ENCODE measurements at regions not wholly inside any gene's neighbourhood (a gene's known extent, or its start where the extent isn't known, plus 50 kb on each side); places are given as distances from the start of the nearest gene placed in this dataset.

GRCh38 chr1:208855403-208855802 is 611.2 kb upstream of the PLXNA2 start:
- no peak for DNase-seq

GRCh38 chr1:208857465-208857864 is 613.3 kb upstream of the PLXNA2 start:
- no peak for DNase-seq

GRCh38 chr1:208858738-208859137 is 614.6 kb upstream of the PLXNA2 start:
- no peak for DNase-seq

GRCh38 chr1:208864366-208864965 is 620.3 kb upstream of the PLXNA2 start:
- DNase-seq, result no peak

DNA sequence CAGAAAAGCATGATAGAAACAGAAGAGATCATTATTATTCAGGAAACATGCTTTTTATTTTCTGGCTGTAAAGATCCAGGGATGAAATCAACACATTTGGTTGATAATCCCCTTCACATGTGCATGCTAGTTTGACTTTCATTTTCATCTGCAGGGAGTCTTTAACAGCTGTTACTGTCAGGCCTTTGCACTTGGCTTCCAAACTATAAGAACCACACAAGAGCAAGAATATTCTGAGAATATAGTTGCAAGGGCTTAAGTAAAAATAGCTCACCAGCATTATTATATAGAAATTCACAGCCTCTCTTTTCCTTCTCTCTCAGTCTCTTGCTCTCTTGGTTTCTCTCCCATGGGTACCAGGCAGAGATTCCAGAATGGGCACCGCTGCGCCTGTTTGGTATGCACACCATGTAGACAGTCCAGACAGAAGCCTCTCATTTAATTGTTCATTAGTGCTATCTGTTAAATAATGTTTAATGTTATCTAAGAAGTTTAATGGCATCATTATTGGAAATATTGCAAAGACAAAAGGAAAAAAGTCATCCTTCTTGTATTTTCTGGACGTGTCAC is 622.3 kb upstream of the PLXNA2 start:
- DNase-seq, result no peak

- no peak for DNase-seq
These were observed 624.4 kb upstream of the PLXNA2 start for GRCh38 chr1:208868554-208868953.

- no peak for DNase-seq
These were observed 630.7 kb upstream of the PLXNA2 start for GRCh38 chr1:208874915-208875314.

DNA sequence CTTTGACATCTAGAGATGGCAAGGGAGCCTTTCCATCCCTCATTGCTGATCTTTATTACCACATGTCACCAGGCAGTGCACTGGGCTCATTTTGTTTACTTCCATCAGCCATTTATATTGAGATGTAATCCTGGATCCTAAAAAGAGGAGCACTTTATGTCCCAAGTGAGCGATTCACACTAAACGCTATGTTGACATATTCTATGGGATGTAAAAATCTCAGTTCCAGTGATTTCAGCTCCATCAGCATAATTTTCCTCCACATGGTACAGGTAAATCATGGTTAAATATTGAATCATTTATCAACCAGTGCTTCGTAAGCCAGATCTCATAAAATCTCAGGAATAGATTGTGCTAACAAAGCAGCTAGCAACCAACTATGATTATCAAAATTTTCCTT is 634.8 kb upstream of the PLXNA2 start:
- no peak for DNase-seq

DNA sequence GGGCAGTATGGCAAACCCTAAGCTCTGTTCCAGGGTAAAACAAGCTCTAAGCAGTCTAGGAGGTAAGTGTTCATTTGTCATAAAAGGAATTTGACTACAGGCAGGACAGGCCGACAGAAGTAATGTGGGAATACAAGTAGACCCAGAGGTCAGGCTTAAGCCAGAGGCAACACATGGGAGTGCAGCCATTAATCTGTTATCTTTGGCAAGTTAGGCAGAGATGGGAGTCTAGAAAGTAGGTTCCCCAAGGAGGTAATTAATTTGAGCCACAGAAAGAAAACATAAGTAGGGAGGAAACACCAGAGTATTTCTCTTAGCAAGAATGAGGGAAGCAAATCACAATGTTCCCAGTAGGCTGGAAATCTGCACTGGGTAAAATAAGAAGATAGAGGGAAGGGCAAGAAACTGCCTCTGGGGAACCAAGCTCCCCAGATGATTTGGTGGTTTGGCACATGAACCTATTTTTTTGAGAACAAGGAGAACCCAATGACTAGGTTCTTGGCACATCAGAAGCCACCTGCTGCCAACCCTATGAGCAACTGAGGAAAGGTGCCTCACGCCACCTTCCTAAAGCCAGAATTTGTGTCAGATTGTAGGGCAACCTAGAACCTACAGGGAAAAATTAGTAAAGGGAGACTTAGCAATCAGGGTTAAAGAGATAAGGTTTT is 636.4 kb upstream of the PLXNA2 start:
- DNase-seq, result no peak

- no peak for DNase-seq
These were observed 640.9 kb upstream of the PLXNA2 start for GRCh38 chr1:208885060-208885459.

DNA sequence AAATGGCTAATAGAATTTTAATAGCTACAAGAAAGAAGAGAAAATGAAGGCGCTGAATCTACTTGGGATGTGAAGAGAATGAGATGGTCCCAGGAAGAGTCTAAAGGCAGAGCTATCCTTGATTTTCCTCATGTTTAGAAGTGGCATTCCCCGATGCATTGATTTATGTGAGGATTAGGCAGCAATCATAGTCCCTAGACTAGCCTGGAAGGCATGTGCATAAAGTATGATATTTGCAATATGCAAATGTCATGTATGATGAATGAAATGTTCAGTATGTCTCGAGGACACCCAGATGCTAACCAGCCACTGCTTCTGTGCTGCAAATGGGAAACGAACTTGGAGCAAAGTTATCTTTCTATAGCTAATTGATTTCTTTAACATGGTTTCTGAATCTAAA is 641.5 kb upstream of the PLXNA2 start:
- no peak for DNase-seq

DNA sequence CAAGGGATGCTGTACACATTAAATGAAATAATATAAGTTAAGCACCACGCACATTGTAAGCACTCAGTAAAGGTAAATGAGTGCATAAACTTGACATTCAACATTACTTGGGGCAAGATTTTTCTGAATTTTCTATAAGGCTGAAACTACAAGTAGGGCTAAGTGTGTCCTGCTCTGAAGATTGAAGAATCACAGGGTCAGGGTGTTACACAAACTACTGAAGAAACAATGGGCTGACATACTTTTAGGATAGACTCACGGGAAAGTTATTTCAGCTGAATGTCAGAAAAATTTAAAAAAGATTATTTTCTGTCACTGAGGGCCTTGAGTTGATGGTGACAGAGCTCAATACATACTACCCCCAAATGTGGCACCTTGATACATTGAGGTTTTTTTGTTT is 644.2 kb upstream of the PLXNA2 start:
- no peak for DNase-seq

- DNase-seq, result no peak
These were observed 648.0 kb upstream of the PLXNA2 start for GRCh38 chr1:208892147-208892546.

DNA sequence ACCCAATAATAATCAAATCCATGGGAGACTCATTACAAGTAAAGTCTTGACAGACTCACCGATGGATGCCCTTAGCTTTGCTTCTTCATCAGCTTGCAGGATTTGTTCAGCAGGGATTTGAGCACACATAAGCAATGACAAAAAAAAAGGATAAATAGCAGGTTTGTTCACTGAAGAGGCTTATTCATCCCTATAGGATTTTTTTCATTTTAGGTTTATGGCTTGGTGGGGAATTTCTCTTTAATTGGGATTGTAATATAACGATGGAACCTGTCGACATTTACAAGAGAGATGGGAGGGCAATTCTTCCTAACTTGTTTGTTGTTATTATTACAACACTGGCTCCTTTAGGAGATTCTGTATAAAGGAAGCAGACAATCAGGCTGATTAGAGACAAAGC is 649.1 kb upstream of the PLXNA2 start:
- DNase-seq, result no peak

DNA sequence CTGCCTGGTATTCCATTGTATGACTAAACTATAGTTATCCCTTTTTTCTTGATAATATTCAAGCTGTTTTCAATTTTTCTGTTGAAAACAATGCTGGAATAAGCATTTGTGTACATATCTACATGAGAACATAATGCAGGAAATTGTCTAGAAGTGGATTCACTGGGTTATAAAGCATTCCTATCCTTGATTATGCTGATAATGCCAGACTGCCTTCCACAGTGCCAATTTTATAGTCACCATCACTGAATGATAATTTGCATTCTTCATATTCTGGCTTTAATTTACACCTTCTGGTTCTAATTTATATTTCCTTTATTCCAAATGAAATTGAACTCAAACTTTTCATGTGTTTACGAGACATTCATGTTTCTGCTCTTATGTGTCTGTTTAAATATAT is 651.0 kb upstream of the PLXNA2 start:
- DNase-seq, result no peak

GRCh38 chr1:208895820-208896219 is 651.6 kb upstream of the PLXNA2 start:
- DNase-seq, result no peak

DNA sequence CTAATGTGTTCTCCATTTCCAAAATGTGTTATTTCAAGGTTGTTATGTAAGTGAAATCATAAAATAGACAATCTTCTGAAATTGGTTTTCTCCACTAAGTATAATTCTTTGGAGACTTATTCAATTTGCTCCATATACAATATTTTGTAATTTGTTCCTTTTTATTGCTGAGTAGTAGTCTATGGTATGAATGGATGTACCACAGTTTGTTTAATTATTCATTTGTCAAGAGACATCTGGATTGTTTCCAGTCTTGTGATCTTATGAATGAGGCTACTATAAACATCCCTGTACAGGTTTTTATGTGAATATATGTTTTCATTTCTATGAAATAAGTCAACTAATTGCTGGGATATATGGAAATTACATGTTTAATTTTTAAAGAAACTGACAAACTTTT is 652.6 kb upstream of the PLXNA2 start:
- no peak for DNase-seq

DNA sequence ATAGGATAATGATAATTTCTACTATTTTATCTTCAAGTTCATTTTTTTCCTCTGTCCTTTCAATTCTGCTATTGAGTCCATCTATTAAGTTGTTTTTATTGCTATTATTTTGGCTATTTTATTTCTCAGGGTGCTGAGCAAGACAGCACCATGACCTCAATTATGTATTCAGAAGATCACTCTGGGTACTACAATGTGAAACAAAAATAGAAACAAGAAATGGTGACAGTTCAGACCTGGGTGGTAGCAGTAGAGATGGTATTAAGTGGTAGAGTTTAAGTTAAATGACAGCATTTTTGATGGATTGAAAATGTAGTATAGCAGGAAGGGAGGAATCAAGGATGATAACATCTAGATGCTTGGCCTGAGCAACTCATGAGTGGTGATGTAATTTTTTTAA is 655.3 kb upstream of the PLXNA2 start:
- DNase-seq, result no peak

GRCh38 chr1:208903251-208903905 is 659.2 kb upstream of the PLXNA2 start:
- no peak for DNase-seq

DNA sequence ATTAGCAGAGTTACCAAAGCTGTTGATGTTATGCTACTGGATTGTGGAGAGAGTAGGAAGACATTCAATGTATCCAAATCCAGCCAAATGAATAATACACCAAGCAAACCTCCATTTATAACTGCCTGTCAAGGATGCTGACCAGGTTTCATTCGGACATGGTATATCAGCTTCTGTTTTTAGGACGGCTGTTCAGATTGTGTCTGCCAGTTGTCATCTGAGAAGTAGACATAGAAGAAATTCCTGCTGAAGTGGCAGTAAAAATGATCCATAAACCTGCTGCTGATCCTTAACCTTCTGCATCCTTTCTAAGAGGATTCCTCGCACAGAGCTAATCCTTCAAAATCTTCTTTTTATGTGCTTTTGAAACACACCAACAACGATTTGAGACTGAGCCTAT is 663.6 kb upstream of the PLXNA2 start:
- DNase-seq, result no peak

GRCh38 chr1:208909011-208909984 is 665.1 kb upstream of the PLXNA2 start:
- no peak for DNase-seq

GRCh38 chr1:208910161-208910560 is 666.0 kb upstream of the PLXNA2 start:
- DNase-seq, result no peak

DNA sequence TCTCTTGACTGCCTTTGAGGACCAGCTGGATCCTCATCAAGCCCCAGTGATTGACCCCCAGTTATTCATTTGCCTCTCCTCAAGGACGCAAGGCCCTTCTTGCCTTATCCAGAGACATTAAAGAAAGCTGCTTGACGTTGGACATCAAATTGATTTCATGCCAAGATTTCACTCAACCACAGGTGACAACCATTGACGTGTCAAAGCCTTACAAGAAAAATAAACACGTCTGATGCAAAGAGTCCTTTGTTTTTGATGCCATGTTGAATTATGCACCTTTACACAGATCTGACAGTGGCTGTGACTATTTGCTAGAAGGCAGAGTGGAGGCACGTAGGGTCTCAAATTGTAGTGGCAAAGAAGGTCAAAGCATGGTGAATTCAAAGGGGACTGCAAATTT is 666.2 kb upstream of the CAMK1G start:
- no peak for DNase-seq
